GM21528 (cell line): ENCODE measurements at regions not wholly inside any gene's neighbourhood (a gene's known extent, or its start where the extent isn't known, plus 50 kb on each side); places are given as distances from the start of the nearest gene placed in this dataset.

Experiments
- ATAC-seq: cut with Tn5 transposase; IDR thresholded peaks from one replicate; pipeline ENCODE4 v1.9.1; 2021; ENCODE audit warnings: mild to moderate bottlenecking, moderate library complexity; ENCODE audit not compliant: unreplicated experiment, low FRiP score

DNA sequence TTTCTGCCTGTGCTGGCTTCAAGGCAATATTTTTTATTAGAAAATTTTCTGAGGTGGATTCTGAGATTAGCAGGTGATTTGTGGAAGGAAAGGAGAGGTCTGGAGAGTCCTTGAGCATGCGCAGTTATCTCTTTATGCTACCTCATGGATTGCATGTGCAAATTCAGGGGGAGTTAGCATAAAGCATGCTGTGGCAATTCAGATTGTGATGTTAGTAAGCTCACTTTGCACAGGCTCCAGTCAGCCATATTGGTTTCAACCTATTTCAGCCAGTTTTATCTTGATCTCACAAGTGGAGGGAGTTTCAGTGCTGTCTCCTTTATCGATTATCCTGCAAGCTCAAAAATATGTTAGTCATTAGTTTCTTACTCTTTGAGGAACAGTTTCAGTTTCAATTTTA lies 2012.3 kb upstream of the PIK3C3 start:
- no peak for ATAC-seq

DNA sequence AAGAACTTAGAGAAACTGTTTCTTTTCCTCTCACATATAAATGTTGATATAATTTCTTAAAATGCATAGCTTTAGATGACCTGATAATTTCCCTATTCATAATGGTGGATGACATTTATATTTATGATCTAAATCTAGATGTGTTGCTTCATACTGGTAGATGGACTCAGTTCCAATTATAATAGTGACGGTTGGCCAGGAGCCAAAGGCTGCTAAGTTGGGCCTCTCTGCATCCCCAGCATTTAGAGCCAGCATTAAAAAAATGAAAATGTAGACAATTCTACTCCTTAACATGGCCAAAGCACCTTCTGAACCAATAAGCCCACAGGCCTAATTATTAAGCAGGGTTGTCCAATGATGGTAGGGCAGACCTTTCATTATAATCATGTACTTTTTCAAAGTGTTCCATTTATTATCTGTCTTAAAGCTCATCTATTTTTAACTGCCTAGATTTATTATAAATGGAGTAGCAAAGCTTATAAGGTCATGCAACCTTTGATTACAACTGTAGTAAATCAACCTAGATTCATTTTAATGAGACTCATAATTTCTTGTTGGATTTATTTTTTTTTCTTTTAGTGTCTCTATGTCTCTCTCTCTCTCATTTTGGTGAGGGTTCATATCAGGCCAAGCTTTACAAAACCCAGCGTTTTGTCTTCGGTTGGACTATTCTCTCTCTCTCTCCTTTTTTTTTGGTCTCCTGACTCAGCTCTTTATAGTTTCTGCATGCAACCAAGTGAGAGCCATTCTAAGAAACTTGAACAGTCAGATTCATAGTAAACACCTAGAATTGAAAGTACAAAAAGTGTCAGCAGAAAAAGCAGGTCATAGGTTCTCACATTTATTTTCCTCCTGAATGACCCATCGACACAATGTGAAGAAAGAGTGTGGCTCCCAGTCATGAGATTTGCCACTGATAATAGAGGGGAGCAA lies 2016.1 kb upstream of the PIK3C3 start:
- no peak for ATAC-seq

DNA sequence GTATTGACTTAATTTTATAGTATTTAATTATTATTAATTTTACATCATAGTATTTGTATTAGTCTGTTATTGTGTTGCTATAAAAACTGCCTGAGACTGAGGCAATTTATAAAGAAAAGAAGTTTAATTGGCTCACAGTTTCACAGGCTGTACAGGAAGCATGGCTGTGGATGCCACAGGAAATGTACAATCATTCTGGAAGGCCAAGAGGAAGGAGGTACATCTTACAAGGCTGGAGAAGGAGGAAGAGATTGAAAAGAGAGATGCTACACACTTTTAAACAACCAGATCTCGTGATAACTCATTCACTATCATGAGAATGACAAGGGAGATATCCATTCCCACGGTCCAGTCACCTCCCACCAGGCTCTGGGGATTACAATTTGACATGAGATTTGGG lies 2019.4 kb upstream of the PIK3C3 start:
- ATAC-seq = no peak

DNA sequence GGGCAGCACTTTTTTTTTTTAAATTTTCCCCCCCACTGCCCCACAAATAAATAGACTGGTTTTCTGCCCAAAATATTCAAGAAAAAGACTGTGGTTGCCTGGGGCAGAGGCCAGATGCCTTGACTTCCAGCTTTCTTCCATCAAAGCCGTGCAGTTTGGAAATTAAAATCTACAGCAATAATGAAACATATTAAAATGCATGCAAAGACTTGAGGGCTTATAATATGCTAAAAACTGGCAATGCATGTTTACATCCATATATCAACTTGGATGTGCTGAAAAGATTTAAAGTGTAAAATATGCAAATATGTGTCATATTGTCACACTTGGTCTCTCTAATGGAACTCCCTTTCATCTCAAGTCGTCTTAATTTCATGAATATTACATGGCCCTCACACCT lies 2036.2 kb upstream of the PIK3C3 start:
- ATAC-seq = no peak

DNA sequence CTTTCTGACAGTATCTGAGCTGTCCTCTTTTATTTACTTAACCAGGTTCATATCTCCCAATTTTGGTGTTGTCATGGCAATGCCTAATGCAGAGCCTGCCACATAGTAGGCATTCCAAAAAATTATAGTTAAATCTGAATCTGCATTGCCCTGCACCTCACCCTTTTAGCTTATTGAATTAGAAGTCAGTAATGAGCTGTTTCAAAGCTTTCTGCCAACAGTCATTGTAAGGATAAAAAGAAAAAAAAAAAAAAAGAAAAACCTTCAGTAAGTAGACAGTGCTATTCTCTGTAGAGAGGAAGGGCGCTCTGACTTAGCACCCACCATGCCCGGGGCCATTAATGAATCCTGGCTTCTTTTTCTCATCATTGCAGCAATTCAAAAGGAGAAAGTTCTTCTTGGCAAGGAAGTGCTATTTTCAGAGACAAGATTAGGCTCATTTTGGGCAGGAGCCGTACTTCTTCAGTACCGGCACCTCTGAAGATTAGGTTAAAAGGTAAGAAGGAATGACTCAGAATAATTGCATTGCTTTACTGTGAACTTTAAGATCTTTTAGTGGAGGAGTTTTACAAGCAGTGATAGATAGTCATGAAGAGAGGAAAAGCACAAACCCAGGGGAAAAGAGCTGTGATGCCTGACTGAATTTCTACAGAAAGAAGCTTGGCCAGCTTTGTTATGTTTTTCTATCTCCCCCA lies 2041.2 kb upstream of the PIK3C3 start:
- no peak for ATAC-seq

DNA sequence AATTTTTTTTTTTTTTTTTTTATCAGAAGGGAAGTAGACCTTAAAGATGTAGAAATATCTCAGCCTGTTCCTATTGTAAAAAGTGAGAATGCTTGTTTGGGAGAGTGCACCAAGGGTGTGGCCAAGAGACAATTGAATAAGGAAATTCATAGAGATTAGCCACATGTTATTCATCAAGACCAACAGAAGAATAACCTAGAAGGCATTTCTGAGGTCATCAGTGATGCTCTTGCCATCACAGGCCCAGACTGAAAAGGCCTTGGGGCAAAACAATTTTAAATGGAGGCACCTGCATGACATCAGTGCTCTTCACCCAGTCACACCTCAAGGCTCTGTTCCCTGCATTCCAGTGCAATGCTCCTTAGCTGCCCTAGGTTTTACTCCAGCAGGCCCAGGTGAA lies 2043.3 kb upstream of the PIK3C3 start:
- ATAC-seq = no peak

DNA sequence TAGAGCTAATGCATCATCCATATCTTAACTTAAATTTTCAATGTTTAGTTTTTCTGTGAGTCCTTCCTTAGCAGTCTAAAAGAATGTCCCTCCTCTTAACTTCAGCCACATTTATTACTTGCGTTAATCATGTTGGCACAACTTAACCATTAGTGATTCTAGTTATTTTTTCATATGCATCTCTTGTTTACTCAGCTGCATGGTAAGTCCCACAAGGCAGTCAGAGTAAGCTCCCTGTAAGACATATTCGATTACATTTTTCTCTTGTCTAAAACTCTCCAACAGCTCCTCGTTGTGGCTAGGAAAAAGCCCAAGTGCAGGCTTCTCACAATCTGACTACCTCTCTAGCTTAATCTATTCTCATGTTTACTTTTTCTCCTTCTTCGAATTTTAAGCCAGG lies 2045.3 kb upstream of the PIK3C3 start:
- no peak for ATAC-seq

DNA sequence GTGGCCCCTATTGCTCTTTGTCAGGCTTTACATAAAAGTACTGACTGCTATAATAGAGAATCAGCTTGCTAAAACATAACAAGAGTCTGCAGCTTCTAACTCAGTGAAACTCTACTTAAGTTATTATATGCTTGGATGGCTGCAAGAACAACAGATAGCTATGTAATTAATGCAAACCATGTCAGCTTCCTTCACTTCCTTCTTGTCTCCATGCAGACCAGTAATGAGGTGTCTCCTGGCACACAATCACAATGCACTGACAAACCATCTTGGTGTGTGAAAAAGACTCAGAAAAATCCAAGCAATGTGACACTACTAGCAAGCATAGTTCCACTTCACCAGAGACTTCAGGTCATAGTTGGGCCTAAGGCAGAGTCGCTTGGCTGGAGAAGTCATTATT lies 2068.9 kb upstream of the PIK3C3 start:
- no peak for ATAC-seq

DNA sequence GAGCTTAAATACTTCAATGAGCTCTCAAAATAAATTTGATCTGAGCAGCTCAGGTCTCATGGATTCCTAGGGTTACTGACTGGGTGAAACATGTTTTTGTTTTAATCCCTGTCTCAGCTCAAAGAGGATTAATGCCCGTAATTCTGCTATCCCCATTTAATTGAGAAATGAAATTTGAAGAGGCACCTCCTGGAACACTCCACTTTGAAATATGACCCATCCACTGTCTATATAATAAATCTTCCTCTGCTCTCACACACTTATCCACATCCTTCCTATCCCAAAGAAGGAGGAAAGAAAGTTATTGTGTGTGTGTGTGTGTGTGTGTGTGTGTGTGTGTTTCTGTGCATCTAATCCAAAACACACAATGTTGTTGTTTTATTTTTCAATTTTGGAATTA lies 2082.4 kb upstream of the PIK3C3 start:
- no peak for ATAC-seq

DNA sequence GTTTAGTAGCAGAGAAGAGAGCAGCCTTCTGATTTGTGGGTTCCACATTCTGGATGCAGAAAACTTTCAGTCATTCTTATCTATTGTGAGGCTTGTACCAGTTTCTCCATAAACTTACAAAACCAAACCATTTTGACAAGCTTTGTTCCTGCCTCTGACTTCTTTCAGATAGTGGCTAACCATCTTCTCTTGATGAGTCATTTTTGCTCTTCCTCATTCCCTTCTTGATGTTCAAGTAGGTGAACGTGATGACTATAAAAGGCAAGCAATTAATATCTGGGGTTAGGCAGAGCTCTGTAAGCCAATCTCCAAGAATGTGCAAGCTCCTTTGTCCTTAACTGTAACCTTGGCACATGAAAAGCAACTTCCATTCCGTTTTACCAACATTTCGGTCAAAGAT lies 2083.1 kb upstream of the PIK3C3 start:
- no peak for ATAC-seq

DNA sequence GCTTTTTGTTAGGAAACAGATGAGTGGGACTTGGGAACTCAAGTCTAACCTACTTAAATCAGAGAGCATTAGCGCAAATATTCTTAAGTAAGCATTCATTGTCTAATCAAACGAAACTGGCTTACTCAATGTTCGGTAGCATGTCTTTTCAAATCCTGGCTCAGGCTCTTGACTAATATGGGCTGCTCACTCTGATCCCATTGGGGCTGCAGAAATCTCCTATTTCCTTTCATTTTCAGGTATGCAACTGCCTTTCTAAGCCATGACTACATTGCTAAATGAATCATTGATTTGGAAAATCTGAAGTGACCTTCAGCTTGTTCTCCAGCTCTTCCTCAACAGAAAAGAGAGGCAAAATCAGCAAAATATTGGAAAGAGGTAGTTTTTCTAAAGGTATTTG lies 2084.4 kb upstream of the PIK3C3 start:
- ATAC-seq = no peak

DNA sequence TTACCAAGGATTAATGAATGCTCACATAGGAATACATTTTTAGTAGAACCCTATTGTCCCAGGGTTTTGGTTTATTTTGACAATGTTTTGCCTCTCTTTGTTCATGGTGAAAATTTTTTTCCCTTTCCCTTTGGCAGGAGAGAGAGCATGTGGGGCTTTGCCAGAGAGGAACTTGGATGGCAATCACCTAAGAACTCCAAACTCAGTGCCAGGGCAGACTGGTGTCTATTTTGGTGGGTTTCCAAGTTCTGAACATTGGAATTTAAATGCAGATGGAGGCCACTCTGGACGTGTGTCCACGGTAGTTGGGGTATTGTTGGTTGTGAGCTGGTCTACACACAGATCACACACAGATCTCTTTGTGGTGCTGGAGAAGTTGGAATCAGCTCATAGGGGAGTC lies 2091.1 kb upstream of the PIK3C3 start:
- no peak for ATAC-seq

DNA sequence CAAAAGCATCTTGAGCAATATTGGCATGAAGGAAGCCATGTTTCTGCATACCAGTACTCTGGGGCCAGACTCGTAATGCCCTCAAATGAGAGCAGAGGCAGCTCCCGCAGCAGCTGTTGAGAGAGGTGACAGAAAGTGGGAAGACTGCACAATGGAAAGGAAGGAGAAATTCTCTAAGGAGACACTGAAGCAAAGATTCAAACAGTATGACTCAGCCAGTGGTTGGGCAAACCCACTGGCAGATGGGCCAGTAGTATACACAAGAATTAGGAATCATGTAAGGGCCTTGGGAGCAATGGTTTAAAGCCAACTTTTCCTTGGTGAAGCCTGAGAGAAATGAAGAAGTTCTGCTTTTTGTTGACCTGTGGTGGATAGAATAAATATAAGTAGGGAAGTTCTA lies 2092.7 kb upstream of the PIK3C3 start:
- ATAC-seq = no peak

DNA sequence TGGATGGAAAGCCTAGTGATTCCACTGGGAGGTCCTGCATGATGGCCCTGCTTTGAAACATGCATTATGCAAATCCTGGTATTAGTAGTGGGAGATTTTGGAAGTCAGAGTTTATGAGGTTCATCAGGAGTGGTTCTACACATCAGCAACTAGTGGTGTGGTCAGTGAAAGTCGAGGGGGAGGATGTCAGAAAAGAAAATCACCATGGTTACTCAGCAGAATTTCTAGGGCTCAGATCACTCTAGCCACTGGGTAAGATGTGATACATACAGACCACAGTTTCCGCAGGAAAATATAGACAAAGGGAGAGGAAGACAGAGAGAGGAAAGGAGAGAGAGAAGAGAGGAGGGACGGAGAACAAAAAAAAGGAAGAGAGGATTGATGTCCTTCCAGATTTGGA lies 2100.7 kb upstream of the PIK3C3 start:
- ATAC-seq = no peak

DNA sequence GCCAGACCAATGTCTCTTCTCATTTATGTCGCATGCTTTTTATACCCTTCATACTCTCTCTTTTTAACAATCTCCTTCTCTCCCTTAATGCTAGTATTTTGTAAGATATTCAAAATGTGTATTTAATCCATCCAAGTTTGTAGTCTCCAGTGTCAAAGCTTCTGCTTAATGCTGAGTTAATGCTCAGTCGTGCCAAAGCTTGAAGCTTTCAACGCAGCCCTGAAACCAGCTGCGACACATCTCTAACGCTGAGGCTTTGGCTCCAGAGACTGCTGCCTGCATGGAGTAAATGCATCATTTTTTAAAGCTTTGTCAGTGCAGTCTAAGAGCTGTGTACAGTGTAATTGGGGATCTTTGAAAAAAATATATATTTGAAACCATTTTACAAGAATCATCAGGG lies 2108.8 kb upstream of the PIK3C3 start:
- ATAC-seq = no peak

DNA sequence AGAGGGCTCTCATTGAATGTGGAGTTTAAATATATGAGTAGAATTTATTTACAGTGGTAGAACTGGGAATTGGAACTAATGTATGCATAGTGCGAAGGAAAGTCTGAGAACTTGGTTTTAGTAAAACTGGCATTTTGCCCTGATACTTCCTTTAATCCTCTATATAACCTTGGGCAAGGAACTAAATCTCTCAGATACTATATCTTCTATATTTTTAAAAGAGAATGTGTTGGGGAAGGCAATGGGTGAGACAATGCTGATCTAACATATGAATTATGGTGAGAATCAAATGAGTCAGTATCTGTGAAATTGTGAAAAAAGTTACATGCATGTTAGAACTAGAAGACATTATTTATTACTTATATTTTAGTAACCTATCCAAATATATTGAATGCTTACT lies 2109.4 kb upstream of the PIK3C3 start:
- ATAC-seq = no peak

DNA sequence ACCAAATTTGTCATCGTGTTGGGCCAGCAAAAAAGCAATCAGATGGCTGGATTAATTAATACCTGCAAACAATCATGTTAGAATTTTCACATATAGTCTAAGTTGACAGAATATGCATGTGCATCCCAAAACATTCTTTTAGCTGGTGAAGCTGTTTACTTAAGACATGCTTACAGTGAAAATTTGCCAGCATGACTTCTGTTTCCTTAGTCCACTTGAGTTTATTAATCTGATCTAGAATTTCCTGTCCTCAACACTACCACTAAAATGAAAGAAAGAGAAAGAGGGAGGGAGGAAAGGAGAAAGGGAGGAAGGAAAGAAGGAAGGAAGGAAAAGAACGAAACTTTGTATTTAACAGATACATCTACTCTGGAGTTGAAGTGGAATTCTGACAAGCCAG lies 2109.9 kb upstream of the PIK3C3 start:
- no peak for ATAC-seq

DNA sequence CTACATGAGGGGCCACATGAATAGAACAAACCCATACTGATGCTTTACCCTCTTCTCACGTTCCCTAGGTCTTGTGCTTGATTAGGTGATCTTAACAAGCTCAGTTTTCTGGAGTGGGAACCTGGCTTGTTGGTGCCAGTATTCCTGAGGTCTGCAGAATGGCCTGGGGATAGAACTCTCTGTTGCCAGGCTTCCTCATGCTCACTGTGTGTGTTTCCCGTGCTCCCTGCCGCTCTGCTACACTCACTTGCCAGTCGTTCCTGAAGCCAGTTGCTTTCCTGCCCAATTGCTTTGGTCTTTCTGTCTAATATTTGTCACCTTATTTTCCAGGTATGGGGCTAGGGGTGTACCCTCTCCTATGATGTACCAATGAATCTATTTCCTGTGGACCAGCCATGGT lies 2111.5 kb upstream of the PIK3C3 start:
- ATAC-seq = no peak

DNA sequence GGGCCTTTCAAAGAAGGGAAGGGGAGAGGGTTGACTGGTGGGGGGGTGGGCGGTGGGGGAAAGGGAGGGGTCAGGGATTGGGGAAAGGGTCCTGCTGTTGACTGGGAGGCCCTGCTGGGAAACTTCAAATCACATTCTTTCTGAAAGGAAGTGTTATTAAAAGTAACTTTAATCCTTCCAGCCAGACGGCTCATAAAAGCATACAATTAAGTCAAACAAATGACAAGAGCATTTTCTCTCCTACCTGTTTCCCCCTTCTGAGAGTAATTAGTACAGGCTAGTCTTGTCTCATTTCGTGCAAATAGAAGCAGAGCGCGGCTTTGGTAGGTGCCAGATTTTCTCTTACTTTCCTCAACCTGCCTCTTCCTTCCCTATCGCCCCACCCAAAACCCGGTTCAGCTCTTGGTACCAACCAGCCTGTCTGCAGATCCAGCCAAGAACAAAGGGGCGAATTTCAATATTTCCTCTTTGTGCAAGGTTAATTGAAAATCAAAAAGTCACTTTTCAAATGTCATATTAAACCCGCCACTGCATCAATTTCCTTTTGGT lies 2112.6 kb upstream of the PIK3C3 start:
- no peak for ATAC-seq

DNA sequence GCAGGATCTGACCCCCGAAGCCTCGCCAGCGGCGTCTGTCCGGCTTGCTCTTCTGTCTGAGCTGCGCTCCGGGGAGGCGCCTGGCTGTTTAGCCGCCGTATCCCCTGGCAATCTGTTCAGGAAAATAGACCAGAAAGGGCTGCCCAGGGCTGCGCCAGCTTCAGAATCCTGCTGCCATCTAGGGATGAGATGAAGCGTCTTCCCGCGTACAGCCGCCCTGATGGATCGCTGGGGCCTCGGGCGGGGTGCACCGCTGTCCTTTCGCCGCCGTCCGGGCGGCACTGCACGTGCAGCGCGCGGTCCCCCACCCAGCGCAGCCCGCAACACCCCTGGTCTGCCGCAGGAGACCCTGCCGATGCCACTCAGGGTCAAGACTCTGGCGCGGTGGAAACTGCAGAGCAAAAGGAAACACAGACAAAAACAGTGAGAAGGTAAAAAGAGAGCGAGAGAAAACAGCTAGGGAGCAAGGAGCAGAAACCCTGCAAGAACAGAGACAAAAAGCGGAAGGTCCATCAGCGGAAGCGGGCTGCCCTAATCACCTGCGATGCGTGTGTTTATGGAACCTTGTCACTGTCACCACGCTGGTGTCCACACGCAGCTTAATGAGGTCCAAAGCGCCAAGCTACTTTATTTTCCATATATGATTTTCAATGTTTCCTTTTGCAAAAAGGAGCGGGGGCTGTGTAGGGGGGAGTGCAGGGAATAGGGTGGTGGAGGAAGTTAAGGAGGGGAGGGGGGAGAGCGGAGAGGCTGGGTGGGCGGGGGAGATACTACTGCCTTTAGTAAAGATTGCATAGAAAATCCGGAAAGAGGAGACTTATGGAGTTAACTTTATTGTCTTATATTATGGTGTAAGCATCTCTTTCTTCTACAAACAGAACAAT lies 2113.3 kb upstream of the PIK3C3 start:
- no peak for ATAC-seq
